A673 (cell line): ENCODE measurements at regions not wholly inside any gene's neighbourhood (a gene's known extent, or its start where the extent isn't known, plus 50 kb on each side); places are given as distances from the start of the nearest gene placed in this dataset.
A peak's percentile ranks its signal among the peaks of the same experiment; 100 is the strongest.

ENCODE experiments used
- BruUV-seq: library from RNA; stranded (reverse); fragments of 400-500 nt; replicated peaks from 2 replicates; lab custom pipeline; 2021; lab: Mats Ljungman, UMichigan
- CTCF ChIA-PET: fragments of 300-600 bp; sonication (Branson Sonifier 250); formaldehyde crosslinking; loops from one replicate; lab custom pipeline; 2022; ENCODE audit warnings: antibody characterized with exemption; lab: Charles Lee
- POLR2A ChIA-PET: fragments of 300-600 bp; sonication (Branson Sonifier 250); formaldehyde crosslinking; loops from one replicate; lab custom pipeline; 2022; ENCODE audit warnings: antibody characterized with exemption; ENCODE audit not compliant: low non-redundant PET; lab: Charles Lee
- DNase-seq: peaks from one replicate; pipeline ENCODE4 v3.0.0-alpha.2; 2015; ENCODE audit warnings: low spot score
- H3K27ac ChIP-seq: fragments of 200-600 bp; sonication (generic); 2 replicates; pipeline ENCODE4 v1.5.1; 2016; ENCODE audit warnings: mixed run types, low read depth, mild to moderate bottlenecking, mixed read lengths, antibody characterized with exemption, low read length; ENCODE audit not compliant: poor library complexity, severe bottlenecking
- H3K27me3 ChIP-seq: fragments of 200-600 bp; sonication (generic); replicated peaks from 2 replicates; pipeline ENCODE4 v1.6.1; 2017; ENCODE audit warnings: mixed run types, low read depth, mild to moderate bottlenecking, mixed read lengths, antibody characterized with exemption, low read length; ENCODE audit not compliant: insufficient read depth, poor library complexity
- H3K36me3 ChIP-seq: fragments of 200-600 bp; sonication (generic); 2 replicates; pipeline ENCODE4 v1.6.1; 2016; ENCODE audit warnings: mixed run types, mild to moderate bottlenecking, mixed read lengths, antibody characterized with exemption, low read length; ENCODE audit not compliant: insufficient read depth, poor library complexity, severe bottlenecking
- H3K4me1 ChIP-seq: fragments of 200-600 bp; sonication (generic); 2 replicates; pipeline ENCODE4 v1.6.1; 2017; ENCODE audit warnings: mixed run types, mild to moderate bottlenecking, mixed read lengths, antibody characterized with exemption, low read length; ENCODE audit not compliant: insufficient read depth, poor library complexity, severe bottlenecking
- H3K4me3 ChIP-seq: fragments of 200-600 bp; sonication (generic); 2 replicates; pipeline ENCODE4 v1.5.1; 2016; ENCODE audit warnings: low read depth, mixed run types, mild to moderate bottlenecking, mixed read lengths, low read length; ENCODE audit not compliant: poor library complexity, severe bottlenecking
- H3K9me3 ChIP-seq: fragments of 200-600 bp; sonication (generic); 2 replicates; pipeline ENCODE4 v1.6.1; 2016; ENCODE audit warnings: mixed run types, low read depth, mild to moderate bottlenecking, mixed read lengths, antibody characterized with exemption, low read length; ENCODE audit not compliant: poor library complexity, severe bottlenecking
- EZH2 ChIP-seq: fragments of 200-600 bp; sonication (generic); IDR thresholded peaks from 2 replicates; pipeline ENCODE4 v1.6.1; 2017; ENCODE audit warnings: borderline replicate concordance, low read depth, mild to moderate bottlenecking, mixed read lengths, antibody characterized with exemption, low read length; ENCODE audit not compliant: poor library complexity, severe bottlenecking
- intact Hi-C: fragments of 100-400 bp; cut with micrococcal nuclease; formaldehyde crosslinking; loops from one replicate; pipeline ENCODE4 v1.10.0; 2022; ENCODE audit not compliant: unreplicated experiment
- TF ChIP-seq, protein P1 (sequence below): fragments of 300-800, 200-600 bp; sonication (generic); conservative IDR thresholded peaks from 2 replicates; pipeline ENCODE4 v1.5.1; 2017; ENCODE audit warnings: low read depth, mild to moderate bottlenecking, antibody characterized with exemption, low read length, moderate library complexity, mixed read lengths

DNA sequence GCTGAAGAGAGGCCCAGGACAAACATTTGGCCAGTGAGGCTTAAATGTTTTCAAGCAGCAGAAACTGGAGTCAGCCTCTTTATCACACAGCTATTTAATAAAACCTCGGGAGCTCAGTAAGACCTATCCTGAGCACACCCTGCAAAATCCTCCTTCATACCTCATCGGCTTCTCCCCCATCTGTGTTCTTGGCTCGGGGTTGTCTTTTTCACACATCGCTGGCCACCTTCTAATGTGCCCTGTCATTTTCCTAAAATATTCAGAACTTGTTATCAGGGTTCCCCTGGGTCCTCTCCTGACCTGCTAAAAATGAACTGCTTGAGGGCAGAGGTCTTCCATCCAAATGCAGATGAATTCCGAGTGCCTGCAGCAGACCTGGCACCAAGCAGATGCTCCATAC is 310.3 kb upstream of the AKR1E2 start:
- Histone ChIP-seq H3K27me3 (no peaks in the 10 kb centered on the region), H3K36me3 (no peaks in the 10 kb centered on the region), H3K4me3 (no peak overlapping the region), H3K27ac (no peak overlapping the region), H3K4me1 (no peaks in the 10 kb centered on the region), H3K9me3 (peaks cover 3% of the 10 kb centered on the region)
- no TSS peak for BruUV-seq
- DNase-seq: no peak
- no peak for TF ChIP-seq EZH2
- TF ChIP-seq, protein P1, sequence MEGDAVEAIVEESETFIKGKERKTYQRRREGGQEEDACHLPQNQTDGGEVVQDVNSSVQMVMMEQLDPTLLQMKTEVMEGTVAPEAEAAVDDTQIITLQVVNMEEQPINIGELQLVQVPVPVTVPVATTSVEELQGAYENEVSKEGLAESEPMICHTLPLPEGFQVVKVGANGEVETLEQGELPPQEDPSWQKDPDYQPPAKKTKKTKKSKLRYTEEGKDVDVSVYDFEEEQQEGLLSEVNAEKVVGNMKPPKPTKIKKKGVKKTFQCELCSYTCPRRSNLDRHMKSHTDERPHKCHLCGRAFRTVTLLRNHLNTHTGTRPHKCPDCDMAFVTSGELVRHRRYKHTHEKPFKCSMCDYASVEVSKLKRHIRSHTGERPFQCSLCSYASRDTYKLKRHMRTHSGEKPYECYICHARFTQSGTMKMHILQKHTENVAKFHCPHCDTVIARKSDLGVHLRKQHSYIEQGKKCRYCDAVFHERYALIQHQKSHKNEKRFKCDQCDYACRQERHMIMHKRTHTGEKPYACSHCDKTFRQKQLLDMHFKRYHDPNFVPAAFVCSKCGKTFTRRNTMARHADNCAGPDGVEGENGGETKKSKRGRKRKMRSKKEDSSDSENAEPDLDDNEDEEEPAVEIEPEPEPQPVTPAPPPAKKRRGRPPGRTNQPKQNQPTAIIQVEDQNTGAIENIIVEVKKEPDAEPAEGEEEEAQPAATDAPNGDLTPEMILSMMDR: no peak
- ChIA-PET CTCF (interaction anchor here (0.7 kb wide), 1 partner anchor 214 kb away, joined by 3 read pairs; no protein-coding TSS in a partner anchor), POLR2A (no interaction called here)
- intact Hi-C loops: no loop called here

DNA sequence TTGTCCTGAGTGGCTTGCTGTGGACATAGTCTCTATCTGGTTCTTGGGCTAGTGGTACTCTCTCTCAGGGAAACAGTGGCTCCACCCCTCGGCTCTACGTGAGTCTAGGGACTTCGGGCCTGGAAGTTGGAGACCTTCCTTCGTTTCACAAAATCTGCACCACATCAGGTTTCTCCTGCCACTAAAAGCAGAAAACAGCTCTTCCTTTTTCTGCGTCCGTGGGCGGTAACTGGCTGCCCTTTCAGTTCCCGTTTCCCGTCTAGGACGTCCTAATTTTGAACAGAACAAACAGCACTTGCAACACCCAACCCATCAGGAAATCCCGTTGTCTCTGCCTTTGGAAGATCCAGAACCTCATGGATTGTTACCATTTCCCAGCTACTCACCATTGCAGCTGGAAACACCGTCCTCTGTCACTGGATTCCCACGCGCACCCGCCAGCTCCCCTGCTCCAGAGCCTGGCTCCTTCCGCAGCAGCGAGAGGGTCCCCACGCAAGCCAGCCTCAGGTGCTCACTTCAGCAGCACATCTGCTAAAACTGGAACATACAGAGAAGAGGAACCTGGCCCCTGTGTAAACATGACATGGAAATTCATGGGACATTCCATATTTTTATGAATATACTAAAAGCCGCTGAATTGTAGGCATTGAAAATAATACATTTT is 311.4 kb upstream of the AKR1E2 start:
- intact Hi-C loops: no loop called here
- no peak overlapping the region for H3K4me3 ChIP-seq
- no peaks in the 10 kb centered on the region for H3K27me3 ChIP-seq
- no peaks in the 10 kb centered on the region for H3K36me3 ChIP-seq
- no peak for TF ChIP-seq EZH2
- TF ChIP-seq, protein P1: no peak
- BruUV-seq: no TSS peak
- no peaks in the 10 kb centered on the region for H3K4me1 ChIP-seq
- ChIA-PET POLR2A (no interaction called here), CTCF (no interaction called here)
- peaks cover 3% of the 10 kb centered on the region for H3K9me3 ChIP-seq
- DNase-seq: no peak
- H3K27ac ChIP-seq: no peak overlapping the region

DNA sequence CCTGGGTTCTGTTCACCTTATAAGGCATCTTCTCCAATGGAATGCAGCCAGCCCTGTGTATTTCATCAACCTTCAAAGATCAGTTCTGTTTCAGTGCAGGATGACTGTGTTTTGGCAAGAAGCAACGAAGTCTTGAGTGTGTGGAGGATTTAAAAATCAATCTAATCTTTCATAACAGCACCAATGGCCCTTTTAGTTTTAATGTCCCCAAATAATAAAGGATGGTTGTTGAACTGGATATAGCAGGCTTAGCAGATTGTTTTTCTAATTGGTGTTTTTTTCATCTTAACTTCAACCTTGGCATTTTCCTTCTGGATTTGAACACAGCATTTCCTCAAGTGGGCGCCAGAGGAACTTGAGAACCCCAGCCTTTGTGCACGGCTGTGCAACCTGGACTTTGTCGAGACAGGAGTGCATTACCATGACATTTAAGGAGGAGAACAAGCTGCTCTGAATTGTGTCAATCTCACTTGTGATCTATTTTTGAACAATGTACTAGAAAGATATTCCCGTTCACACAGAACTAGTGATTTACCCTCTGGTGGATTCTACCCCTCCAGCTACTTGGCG is 313.3 kb upstream of the AKR1E2 start:
- Histone ChIP-seq H3K27me3 (no peaks in the 10 kb centered on the region), H3K36me3 (no peaks in the 10 kb centered on the region), H3K4me3 (no peak overlapping the region), H3K9me3 (peaks cover 3% of the 10 kb centered on the region), H3K4me1 (no peaks in the 10 kb centered on the region), H3K27ac (no peak overlapping the region)
- ChIA-PET CTCF (interaction anchor here (0.9 kb wide), 1 partner anchor 145 kb away, joined by 6 read pairs; no protein-coding TSS in a partner anchor), POLR2A (interaction anchor here (0.5 kb wide), 1 partner anchor 179 kb away, joined by 4 read pairs; no protein-coding TSS in a partner anchor)
- intact Hi-C loops: loop anchor here (2.0 kb wide), 2 partner anchors 144 to 252 kb away; no protein-coding TSS in a partner anchor
- TF ChIP-seq, protein P1: peak; percentile 78
- no peak for TF ChIP-seq EZH2
- DNase-seq: peak; percentile 73
- no TSS peak for BruUV-seq
